HG02588 (cell line): ENCODE measurements at regions not wholly inside any gene's neighbourhood (a gene's known extent, or its start where the extent isn't known, plus 50 kb on each side); places are given as distances from the start of the nearest gene placed in this dataset.
"Not testable (repeated sequence)": the region's sequence is repeated elsewhere in the genome, so short reads cannot be mapped to it uniquely, and the experiment has no call there.

Experiments
- ATAC-seq: cut with Tn5 transposase; IDR thresholded peaks from one replicate; pipeline ENCODE4 v1.9.1; 2021; ENCODE audit warnings: mild to moderate bottlenecking, moderate library complexity; ENCODE audit not compliant: unreplicated experiment

DNA sequence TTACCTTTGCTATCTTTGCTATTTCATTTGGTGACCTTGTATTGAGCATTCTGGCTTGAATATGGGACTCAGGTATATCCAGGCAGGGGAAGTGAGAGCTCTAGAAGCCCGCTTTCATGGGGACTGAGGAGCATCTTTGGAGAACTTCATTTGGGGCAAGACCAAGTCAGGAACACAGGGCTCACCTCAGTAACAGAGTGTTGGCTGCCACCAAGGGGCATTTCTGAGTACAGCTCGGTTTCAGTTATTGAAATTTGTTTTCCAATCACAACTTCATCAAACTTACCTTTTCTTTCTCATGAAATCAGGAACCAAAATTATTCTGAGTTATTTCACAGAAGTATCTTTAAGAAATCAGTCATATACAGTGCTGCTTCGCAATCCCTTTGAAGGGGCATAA lies 337.2 kb downstream of the C7orf25 start:
- no peak for ATAC-seq

DNA sequence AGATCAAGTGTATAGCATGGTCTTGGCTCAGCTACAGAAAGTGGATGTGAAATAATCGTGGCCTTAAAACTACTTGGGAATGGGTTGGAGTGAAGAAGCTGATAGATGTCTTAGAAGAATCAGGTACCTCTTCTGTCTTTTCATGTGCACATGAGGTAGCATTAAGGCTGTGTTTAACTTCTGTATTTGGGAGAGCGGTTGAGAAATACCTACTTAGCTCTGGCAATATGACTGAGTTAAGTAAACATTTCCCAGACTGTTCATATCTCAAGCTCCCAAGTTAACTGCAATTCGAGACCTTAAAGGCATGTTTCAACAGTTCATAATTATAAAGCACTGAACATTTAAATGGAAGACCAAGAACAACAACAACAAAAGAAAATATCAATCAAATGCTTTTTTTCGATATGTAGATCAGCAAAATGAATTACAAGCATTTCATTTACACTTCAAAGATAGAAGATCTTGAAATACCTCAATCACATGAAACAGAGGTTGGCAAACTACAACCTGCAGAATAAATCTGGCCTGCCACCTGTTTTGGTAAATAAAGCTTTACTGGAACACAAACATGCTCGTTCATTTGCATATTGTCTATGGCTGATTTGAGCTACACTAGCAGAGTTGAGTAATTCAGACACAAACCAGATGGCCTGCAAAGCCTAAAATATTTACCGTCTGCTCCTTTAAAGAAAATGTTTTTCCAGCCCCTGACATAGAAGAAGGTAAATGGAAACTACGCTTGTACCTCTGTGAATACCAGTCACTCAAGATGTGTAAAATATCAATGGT lies 337.1 kb upstream of the GLI3 start:
- ATAC-seq: no peak

DNA sequence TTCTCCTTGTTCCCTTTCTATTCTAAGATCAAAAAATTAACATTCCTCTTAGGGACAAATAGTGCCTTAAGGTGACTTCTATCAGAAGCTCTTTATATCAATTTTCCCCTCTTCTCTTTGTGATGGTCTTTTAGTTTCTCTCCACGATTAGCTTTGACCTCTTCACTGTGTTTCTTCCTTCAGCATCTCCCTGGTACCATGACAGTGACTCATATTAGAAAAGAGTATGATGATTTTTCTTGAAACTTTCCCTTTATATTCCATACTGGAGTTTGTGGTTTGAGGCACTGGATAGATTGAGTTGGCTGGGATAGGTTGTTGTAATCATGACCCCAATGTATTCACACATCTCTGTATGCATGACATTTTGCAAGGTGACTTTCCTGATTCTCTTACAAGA lies 335.6 kb upstream of the GLI3 start:
- no peak for ATAC-seq

DNA sequence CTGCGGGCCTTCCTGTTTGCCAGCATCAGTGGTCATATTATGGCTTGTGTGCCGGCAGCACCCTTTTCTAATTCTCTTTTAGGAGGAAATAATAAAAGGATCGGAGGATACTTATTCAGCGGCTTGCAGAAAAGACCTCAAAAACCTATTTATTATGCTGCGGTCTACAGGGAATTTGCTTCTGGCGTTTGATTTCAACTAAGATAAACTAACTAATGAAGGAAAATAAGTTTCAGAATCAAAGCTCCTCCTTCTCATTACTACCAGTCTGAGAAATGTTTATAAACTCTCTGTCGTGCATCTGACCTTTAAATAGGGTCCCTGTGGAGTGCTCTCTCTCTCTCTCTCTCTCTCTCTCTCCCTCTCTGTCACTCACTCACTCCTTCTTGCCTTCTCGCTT lies 335.0 kb upstream of the GLI3 start:
- ATAC-seq: no peak

GRCh38 chr7:42570944-42571343 lies 333.9 kb upstream of the GLI3 start:
- no peak for ATAC-seq

- no peak for ATAC-seq
Observed at GRCh38 chr7:42567051-42567450, 330.0 kb upstream of the GLI3 start.

DNA sequence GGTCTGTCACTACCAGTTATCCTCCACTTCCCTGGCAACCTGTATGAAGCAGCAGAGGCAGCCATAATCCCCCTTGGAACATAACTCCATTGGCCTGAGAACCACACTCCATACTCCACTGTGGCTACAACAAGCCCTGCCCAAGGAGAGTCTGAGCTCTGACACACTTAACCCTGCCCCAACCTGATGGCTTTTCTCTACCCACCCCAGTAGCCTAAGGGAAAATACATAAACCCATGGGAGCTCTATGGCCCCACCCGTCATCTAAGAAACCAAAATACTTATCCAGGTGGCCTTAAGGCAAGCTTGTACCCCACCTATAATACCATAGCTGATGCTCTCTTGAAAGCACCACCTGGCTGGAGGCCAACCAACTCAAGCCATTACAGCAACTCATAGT lies 324.8 kb upstream of the GLI3 start:
- no peak for ATAC-seq

DNA sequence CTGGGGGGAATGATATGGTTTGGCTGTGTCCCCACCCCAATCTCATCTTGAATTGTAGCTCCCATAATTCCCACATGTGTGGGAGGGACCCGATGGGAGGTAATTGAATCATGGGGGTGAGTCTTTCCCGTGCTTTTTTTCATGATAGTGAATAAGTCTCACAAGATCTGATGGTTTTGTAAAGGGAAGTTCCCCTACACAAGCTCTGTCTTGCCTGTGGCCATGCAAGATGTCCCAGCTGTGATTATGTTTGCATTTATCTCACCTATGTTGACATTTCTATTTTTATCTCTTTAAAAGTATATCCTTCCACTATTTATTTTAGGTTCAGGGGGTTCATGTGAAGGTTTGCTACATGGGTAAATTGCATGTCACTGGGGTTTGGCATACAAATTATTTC lies 323.9 kb upstream of the GLI3 start:
- no peak for ATAC-seq

DNA sequence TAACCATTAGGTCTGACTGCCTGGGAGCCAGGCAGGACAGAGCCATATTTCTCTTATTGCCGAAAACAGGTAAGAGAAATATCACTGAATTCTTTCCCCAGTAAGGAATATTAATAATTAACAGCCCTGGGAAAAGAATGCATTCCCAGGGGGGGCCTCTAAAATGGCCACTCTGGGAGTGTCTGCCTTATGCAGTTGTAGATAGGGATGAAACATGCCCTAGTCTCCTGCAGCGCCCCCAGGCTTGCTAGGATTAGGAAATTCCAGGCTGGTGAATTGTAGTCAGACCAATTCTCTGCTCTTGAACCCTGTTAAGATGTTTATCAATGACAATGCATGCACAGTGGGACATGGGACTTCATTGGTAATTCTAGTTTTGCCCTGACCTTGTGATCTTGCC lies 317.9 kb upstream of the GLI3 start:
- not testable (repeated sequence) for ATAC-seq

DNA sequence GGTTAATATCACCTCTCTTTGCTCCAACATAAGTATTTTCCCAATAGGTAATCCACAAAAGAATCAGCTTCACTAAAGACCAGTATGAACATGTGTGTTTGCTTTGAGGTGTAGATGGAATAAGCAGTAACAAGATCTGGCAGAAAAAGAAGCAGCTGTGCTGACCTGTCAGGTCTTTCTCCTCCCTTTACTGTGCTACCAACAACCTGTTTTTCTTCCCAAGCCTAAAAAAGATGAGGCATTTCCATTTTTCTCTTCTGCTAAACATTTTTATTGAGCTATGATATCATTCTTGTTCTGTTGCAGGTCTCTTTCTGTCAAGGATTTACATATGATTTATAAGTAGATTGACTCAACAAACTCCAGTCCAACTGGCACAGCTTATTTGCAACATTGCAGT lies 315.2 kb upstream of the GLI3 start:
- ATAC-seq: no peak

- no peak for ATAC-seq
Observed at GRCh38 chr7:42550706-42551470, 313.9 kb upstream of the GLI3 start.

GRCh38 chr7:42549866-42550485 lies 313.0 kb upstream of the GLI3 start:
- no peak for ATAC-seq

- no peak for ATAC-seq
Observed at GRCh38 chr7:42548816-42549611, 312.0 kb upstream of the GLI3 start.

- no peak for ATAC-seq
Observed at GRCh38 chr7:42545049-42545724, 308.2 kb upstream of the GLI3 start.

DNA sequence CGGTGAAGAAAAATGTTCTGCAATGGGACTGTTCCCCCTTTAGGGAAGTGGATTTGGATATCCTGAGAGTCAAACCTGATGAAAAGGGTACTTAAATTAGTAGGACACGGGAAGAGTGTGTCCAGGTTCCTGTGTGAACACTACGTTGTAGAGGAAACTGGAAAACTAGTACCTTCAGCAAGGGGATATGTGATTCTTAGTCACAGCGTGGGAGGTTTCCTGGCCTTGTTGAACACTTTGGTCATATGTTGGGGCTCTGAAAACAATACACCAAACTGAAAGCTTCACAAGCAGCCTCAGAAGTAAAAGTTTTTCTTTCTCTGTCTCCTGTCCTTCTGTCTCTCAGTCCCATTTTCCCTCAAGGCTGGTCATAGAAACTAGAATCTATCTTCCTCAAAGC lies 306.9 kb upstream of the GLI3 start:
- no peak for ATAC-seq

- ATAC-seq: not testable (repeated sequence)
Observed at GRCh38 chr7:42542446-42542845, 305.4 kb upstream of the GLI3 start.

- ATAC-seq: no peak
Observed at GRCh38 chr7:42534441-42534840, 297.4 kb upstream of the GLI3 start.

DNA sequence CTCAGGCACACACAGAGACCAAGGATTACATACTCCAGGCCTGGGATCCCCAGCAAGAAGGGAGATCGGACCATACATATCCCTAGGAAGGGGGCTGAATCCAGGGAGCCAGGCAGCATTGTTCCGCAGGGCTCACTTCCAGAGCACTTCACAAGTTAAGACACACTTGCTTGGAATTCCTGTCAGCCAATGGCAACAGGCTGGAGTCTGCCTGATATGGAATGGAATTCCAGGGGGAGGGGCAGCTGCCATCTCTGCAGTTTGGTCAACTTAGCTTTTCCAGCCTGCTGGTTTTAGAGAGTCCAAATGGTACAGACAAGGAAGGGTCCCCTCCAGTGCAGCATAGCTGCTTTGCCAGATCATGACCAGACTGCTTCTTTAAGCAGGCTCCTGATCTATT lies 290.0 kb upstream of the GLI3 start:
- ATAC-seq: no peak

DNA sequence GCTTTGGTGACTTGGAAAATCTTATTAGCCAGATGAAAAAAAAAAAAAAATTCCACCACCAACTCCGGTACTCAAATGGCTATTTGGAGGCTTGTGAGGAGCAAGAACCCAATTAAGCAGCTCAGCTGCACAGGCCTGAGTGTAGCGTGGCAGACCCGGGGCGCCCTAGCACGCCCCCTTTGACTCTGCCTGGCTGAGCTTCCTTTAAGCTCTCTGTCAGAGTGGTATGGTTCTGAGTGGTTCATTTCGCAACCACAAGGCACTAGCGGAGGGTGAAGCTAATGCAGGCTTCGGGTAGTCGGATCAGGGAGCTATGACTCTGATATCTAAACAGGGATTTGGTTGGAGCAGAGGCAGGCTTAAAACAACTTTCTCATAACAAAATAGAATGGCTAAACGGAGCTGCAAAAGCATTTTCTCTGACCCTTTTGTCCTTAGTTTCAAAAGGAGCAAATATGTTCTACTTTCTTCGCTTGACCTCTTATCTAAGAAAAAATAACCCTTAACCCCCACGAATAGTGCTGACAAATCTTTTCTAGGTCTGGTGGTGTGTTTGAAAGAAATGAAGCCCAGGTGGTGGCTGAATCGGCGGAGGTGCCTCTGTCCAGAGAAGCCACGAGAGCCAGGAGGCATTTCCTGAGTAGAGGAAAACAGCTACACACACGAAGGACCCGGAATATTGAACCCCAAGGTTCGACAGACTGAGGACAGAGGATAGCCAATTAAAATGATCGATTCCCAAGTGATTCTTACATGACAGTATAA lies 285.4 kb upstream of the GLI3 start:
- no peak for ATAC-seq

GRCh38 chr7:42511027-42511426 lies 274.0 kb upstream of the GLI3 start:
- ATAC-seq: no peak
